ENCODE measurements at regions not wholly inside any gene's neighbourhood (a gene's known extent, or its start where the extent isn't known, plus 50 kb on each side); places are given as distances from the start of the nearest gene placed in this dataset.

DNA sequence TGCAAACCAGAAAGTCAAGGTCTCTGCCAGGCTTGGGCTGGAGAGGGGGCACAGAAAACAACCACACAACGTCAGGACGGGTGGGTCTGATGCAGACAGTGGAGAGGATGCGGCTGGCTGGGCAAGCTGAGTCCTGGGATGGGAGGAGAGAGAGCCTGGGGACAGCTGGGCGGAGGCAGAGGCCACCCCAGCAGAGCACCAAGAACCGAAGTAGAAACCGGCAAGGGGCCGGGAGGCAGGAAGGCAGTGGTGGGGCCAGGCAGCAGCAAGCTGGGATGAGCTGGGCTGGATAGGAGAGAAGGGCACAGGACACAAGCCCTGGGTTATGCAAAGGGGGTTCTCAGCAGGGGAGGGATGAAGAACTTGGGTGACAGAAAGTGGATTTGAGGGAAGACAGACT lies 188.2 kb downstream of the SHANK2 start:
- TF ChIP-seq EZH2phosphoT487 (conservative IDR thresholded peaks at IDR 0.05; ENCODE audit: low read length) (no peak), CTCF (IDR thresholded peaks at IDR 0.05; ENCODE audit: insufficient read depth, low read length, poor library complexity, severe bottlenecking) (no peak)
